ENCODE measurements at regions not wholly inside any gene's neighbourhood (a gene's known extent, or its start where the extent isn't known, plus 50 kb on each side); places are given as distances from the start of the nearest gene placed in this dataset.

DNA sequence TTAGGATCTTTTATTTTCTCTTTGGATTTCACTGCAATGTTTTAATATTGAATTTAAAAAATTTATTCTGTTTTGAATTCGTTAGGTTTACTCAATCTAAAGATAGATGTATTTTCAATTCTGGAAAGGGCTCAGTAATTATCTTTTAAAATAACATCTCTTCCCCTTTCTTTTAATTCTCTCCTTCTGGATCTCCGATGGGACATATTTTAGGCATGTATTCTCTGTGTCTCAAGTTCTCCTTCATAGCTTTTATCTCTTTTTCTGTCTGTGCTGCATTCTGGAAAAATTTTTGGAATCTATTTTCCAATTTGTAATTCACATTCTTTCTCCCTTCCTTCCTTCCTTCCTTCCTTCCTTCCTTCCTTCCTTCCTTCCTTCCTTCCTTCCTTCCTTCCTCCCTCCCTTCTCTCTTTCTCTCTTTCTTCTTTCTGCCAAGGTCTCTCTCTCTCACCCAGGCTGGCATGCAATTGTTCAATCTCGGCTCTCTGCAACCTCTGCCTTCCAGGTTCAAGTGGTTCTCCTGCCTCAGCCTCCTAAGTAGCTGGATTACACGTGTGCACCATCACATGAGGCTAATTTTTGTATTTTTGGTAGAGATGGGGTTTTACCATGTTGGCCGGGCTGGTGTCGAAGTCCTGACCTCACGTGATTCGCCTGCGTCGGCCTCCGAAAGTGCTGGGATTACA is 98.5 kb upstream of the CTTNBP2 start:
- no peak for TF ChIP-seq ZBTB7A (IDR thresholded peaks at IDR 0.05; ENCODE audit: low read depth)
- TF ChIP-seq FOXM1 (IDR thresholded peaks at IDR 0.05; ENCODE audit: borderline replicate concordance, low read depth) = no peak
- TF ChIP-seq TAF1 (IDR thresholded peaks at IDR 0.05; ENCODE audit: low read depth) = no peak
- no peak for TF ChIP-seq CEBPB (IDR thresholded peaks at IDR 0.05)
- no peak for TF ChIP-seq TEAD4 (IDR thresholded peaks at IDR 0.05)
- no peak for TF ChIP-seq RAD21 (IDR thresholded peaks at IDR 0.05; ENCODE audit: low read depth)
- TF ChIP-seq, protein P1, sequence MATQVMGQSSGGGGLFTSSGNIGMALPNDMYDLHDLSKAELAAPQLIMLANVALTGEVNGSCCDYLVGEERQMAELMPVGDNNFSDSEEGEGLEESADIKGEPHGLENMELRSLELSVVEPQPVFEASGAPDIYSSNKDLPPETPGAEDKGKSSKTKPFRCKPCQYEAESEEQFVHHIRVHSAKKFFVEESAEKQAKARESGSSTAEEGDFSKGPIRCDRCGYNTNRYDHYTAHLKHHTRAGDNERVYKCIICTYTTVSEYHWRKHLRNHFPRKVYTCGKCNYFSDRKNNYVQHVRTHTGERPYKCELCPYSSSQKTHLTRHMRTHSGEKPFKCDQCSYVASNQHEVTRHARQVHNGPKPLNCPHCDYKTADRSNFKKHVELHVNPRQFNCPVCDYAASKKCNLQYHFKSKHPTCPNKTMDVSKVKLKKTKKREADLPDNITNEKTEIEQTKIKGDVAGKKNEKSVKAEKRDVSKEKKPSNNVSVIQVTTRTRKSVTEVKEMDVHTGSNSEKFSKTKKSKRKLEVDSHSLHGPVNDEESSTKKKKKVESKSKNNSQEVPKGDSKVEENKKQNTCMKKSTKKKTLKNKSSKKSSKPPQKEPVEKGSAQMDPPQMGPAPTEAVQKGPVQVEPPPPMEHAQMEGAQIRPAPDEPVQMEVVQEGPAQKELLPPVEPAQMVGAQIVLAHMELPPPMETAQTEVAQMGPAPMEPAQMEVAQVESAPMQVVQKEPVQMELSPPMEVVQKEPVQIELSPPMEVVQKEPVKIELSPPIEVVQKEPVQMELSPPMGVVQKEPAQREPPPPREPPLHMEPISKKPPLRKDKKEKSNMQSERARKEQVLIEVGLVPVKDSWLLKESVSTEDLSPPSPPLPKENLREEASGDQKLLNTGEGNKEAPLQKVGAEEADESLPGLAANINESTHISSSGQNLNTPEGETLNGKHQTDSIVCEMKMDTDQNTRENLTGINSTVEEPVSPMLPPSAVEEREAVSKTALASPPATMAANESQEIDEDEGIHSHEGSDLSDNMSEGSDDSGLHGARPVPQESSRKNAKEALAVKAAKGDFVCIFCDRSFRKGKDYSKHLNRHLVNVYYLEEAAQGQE (IDR thresholded peaks at IDR 0.05; ENCODE audit: low read depth) = no peak
- no peak for TF ChIP-seq NFIC (IDR thresholded peaks at IDR 0.05)
- TF ChIP-seq MAX (IDR thresholded peaks at IDR 0.05) = no peak
- no peak for TF ChIP-seq EGR1 (IDR thresholded peaks at IDR 0.05)
- TF ChIP-seq YY1 (IDR thresholded peaks at IDR 0.05; ENCODE audit: low read depth) = no peak

- no peak for TF ChIP-seq NFIC (IDR thresholded peaks at IDR 0.05)
Observed at GRCh38 chr7:117972606-117973005, 99.4 kb upstream of the CTTNBP2 start.

- TF ChIP-seq ZBTB7A (IDR thresholded peaks at IDR 0.05; ENCODE audit: low read depth) (no peak), RAD21 (IDR thresholded peaks at IDR 0.05; ENCODE audit: low read depth) (no peak), NFIC (IDR thresholded peaks at IDR 0.05) (no peak), CREB1 (IDR thresholded peaks at IDR 0.05; ENCODE audit: low read depth) (no peak), MAX (IDR thresholded peaks at IDR 0.05) (no peak), YY1 (IDR thresholded peaks at IDR 0.05; ENCODE audit: low read depth) (no peak), FOXM1 (IDR thresholded peaks at IDR 0.05; ENCODE audit: borderline replicate concordance, low read depth) (no peak), EP300 (IDR thresholded peaks at IDR 0.05; ENCODE audit: borderline replicate concordance) (no peak)
- TF ChIP-seq, protein P1 (IDR thresholded peaks at IDR 0.05; ENCODE audit: low read depth) = no peak
Observed at GRCh38 chr7:117973975-117974374, 100.7 kb upstream of the CTTNBP2 start.

DNA sequence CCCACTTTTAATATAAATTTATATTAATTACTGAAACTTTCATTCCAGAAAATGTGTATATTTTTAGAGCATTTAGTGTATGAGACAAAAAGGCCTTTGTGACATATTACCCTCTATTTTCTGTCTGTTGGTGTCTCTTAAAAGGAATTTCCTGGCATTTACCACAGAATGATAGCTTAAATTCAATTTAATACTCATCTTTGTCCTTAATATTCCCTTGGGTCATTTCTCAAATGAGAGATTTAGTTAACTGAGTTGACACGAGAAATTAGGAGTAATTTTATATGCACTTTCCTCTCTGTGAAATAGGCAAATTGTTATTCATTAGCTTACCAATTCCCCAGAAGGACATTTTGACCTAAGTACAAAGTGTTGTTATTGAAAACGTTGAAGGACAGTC is 101.7 kb upstream of the CTTNBP2 start:
- no peak for TF ChIP-seq YY1 (IDR thresholded peaks at IDR 0.05; ENCODE audit: low read depth)

GRCh38 chr7:117975476-117975875 is 102.2 kb upstream of the CTTNBP2 start:
- TF ChIP-seq RAD21 (IDR thresholded peaks at IDR 0.05; ENCODE audit: low read depth) (no peak), FOXM1 (IDR thresholded peaks at IDR 0.05; ENCODE audit: borderline replicate concordance, low read depth) (no peak), YY1 (IDR thresholded peaks at IDR 0.05; ENCODE audit: low read depth) (no peak), ZBTB7A (IDR thresholded peaks at IDR 0.05; ENCODE audit: low read depth) (no peak), CREB1 (IDR thresholded peaks at IDR 0.05; ENCODE audit: low read depth) (no peak)

- TF ChIP-seq EP300 (IDR thresholded peaks at IDR 0.05; ENCODE audit: borderline replicate concordance) = no peak
- no peak for TF ChIP-seq FOXM1 (IDR thresholded peaks at IDR 0.05; ENCODE audit: borderline replicate concordance, low read depth)
- no peak for TF ChIP-seq TEAD4 (IDR thresholded peaks at IDR 0.05)
- TF ChIP-seq NFIC (IDR thresholded peaks at IDR 0.05) = no peak
- TF ChIP-seq MAX (IDR thresholded peaks at IDR 0.05) = no peak
- no peak for TF ChIP-seq TAF1 (IDR thresholded peaks at IDR 0.05; ENCODE audit: low read depth)
- TF ChIP-seq, protein P1 (IDR thresholded peaks at IDR 0.05; ENCODE audit: low read depth) = no peak
- no peak for TF ChIP-seq ZBTB7A (IDR thresholded peaks at IDR 0.05; ENCODE audit: low read depth)
- TF ChIP-seq TCF12 (IDR thresholded peaks at IDR 0.05; ENCODE audit: low read depth) = no peak
Observed at GRCh38 chr7:117979954-117980497, 106.8 kb upstream of the CTTNBP2 start.
